H9 (cell line): ENCODE measurements at regions not wholly inside any gene's neighbourhood (a gene's known extent, or its start where the extent isn't known, plus 50 kb on each side); places are given as distances from the start of the nearest gene placed in this dataset.

Experiments
- DNase-seq: peaks from one replicate; pipeline ENCODE4 v3.0.0-alpha.2; 2017
- H2AFZ ChIP-seq: one replicate; pipeline ENCODE4 v1.6.1; 2013; ENCODE audit warnings: mild to moderate bottlenecking, low read length, control low read depth, moderate library complexity
- H2AK5ac ChIP-seq: 2 replicates; pipeline ENCODE4 v1.6.1; 2013; ENCODE audit warnings: low read length, control low read depth, mixed read lengths; ENCODE audit not compliant: insufficient read length
- H2BK120ac ChIP-seq: one replicate; pipeline ENCODE4 v1.6.1; 2013; ENCODE audit warnings: low read depth, mild to moderate bottlenecking, low read length, control low read depth, inconsistent platforms; ENCODE audit not compliant: poor library complexity, severe bottlenecking
- H2BK12ac ChIP-seq: 2 replicates; pipeline ENCODE4 v1.6.1; 2013; ENCODE audit warnings: low read length, control low read depth, mixed read lengths, low read depth; ENCODE audit not compliant: insufficient read length
- H2BK15ac ChIP-seq: 2 replicates; pipeline ENCODE4 v1.6.1; 2013; ENCODE audit warnings: low read depth, low read length, control low read depth
- H2BK20ac ChIP-seq: one replicate; pipeline ENCODE4 v1.6.1; 2013; ENCODE audit warnings: low read depth, mild to moderate bottlenecking, low read length, control low read depth, inconsistent platforms; ENCODE audit not compliant: poor library complexity, severe bottlenecking
- H2BK5ac ChIP-seq: 2 replicates; pipeline ENCODE4 v1.6.1; 2013; ENCODE audit warnings: low read length, control low read depth, mixed read lengths; ENCODE audit not compliant: insufficient read length
- H3K14ac ChIP-seq: 2 replicates; pipeline ENCODE4 v1.6.1; 2013; ENCODE audit warnings: low read length, control low read depth; ENCODE audit not compliant: insufficient read depth
- H3K18ac ChIP-seq: 2 replicates; pipeline ENCODE4 v1.6.1; 2013; ENCODE audit warnings: low read depth, mild to moderate bottlenecking, mixed read lengths, low read length, control low read depth; ENCODE audit not compliant: insufficient read length
- H3K23ac ChIP-seq: 2 replicates; pipeline ENCODE4 v1.6.1; 2013; ENCODE audit warnings: low read length, control low read depth, mixed read lengths, low read depth; ENCODE audit not compliant: insufficient read length
- H3K23me2 ChIP-seq: 2 replicates; pipeline ENCODE4 v1.6.1; 2013; ENCODE audit warnings: low read depth, mild to moderate bottlenecking, mixed read lengths, low read length, control low read depth; ENCODE audit not compliant: insufficient read length, poor library complexity, severe bottlenecking
- H3K27ac ChIP-seq: 2 replicates; pipeline ENCODE4 v1.5.1; 2013; ENCODE audit warnings: low read length, control low read depth, mixed read lengths, low read depth; ENCODE audit not compliant: insufficient read length
- H3K27me3 ChIP-seq: 2 replicates; pipeline ENCODE4 v1.6.1; 2013; ENCODE audit warnings: low read length, control low read depth, inconsistent platforms; ENCODE audit not compliant: insufficient read depth
- H3K4ac ChIP-seq: 2 replicates; pipeline ENCODE4 v1.6.1; 2013; ENCODE audit warnings: low read depth, mild to moderate bottlenecking, control low read depth, inconsistent platforms, low read length, moderate library complexity
- H3K4me1 ChIP-seq: 2 replicates; pipeline ENCODE4 v1.6.1; 2013; ENCODE audit warnings: low read length, control low read depth, inconsistent platforms; ENCODE audit not compliant: insufficient read depth
- H3K4me2 ChIP-seq: 2 replicates; pipeline ENCODE4 v1.6.1; 2013; ENCODE audit warnings: low read length, control low read depth, mixed read lengths; ENCODE audit not compliant: insufficient read length, insufficient read depth
- H3K56ac ChIP-seq: 2 replicates; pipeline ENCODE4 v1.6.1; 2013; ENCODE audit warnings: low read depth, mild to moderate bottlenecking, mixed read lengths, low read length, control low read depth; ENCODE audit not compliant: insufficient read length
- H3K79me1 ChIP-seq: 2 replicates; pipeline ENCODE4 v1.6.1; 2013; ENCODE audit warnings: low read depth, mild to moderate bottlenecking, moderate library complexity, low read length, control low read depth, inconsistent platforms; ENCODE audit not compliant: insufficient read depth, poor library complexity, severe bottlenecking
- H3K79me2 ChIP-seq: 2 replicates; pipeline ENCODE4 v1.6.1; 2013; ENCODE audit warnings: low read length, control low read depth, inconsistent platforms; ENCODE audit not compliant: insufficient read depth
- H3K9ac ChIP-seq: 2 replicates; pipeline ENCODE4 v1.6.1; 2013; ENCODE audit warnings: low read length, control low read depth, mixed read lengths; ENCODE audit not compliant: insufficient read length; ENCODE audit errors: extremely low read depth
- H3K9me3 ChIP-seq: one replicate; pipeline ENCODE4 v1.6.1; 2013; ENCODE audit warnings: low read depth, low read length, inconsistent platforms; ENCODE audit not compliant: control insufficient read depth
- H3T11ph ChIP-seq: one replicate; pipeline ENCODE4 v1.6.1; 2013; ENCODE audit warnings: mild to moderate bottlenecking, low read length, control low read depth, inconsistent platforms
- H4K20me1 ChIP-seq: one replicate; pipeline ENCODE4 v1.6.1; 2013; ENCODE audit not compliant: control insufficient read depth, insufficient read length, insufficient read depth
- H4K5ac ChIP-seq: 2 replicates; pipeline ENCODE4 v1.6.1; 2013; ENCODE audit warnings: low read depth, mild to moderate bottlenecking, mixed read lengths, low read length, control low read depth; ENCODE audit not compliant: insufficient read length
- H4K8ac ChIP-seq: replicated peaks from 2 replicates; pipeline ENCODE4 v1.6.1; 2013; ENCODE audit warnings: low read length, control low read depth, mixed read lengths, low read depth; ENCODE audit not compliant: insufficient read length
- H4K91ac ChIP-seq: 2 replicates; pipeline ENCODE4 v1.6.1; 2013; ENCODE audit warnings: low read depth, mild to moderate bottlenecking, moderate library complexity, mixed read lengths, low read length, control low read depth; ENCODE audit not compliant: insufficient read length
- H3K27ac Mint-ChIP-seq, 3 experiments: 2 replicates in 2 of 3; 3 replicates in 1 of 3; pipeline ENCODE4 v1.8.0; 2020 to 2021; ENCODE audit warnings: mixed read lengths in 3 of 3, mild to moderate bottlenecking in 1 of 3, moderate library complexity in 1 of 3
- H3K27me3 Mint-ChIP-seq: 2 replicates; pipeline ENCODE4 v1.8.0; 2021; ENCODE audit warnings: low read depth, mild to moderate bottlenecking, moderate library complexity, mixed read lengths
- H3K36me3 Mint-ChIP-seq, 3 experiments: 2 replicates in 2 of 3; 3 replicates in 1 of 3; pipeline ENCODE4 v1.8.0; 2020 to 2021; ENCODE audit warnings: low read depth in 3 of 3, mixed read lengths in 3 of 3; ENCODE audit not compliant: insufficient read depth in 1 of 3
- H3K4me1 Mint-ChIP-seq, 2 experiments: 2 replicates each; pipeline ENCODE4 v1.8.0; 2020; ENCODE audit warnings: mixed read lengths in 2 of 2
- H3K4me3 Mint-ChIP-seq, 2 experiments: 2 replicates in 1 of 2; 3 replicates in 1 of 2; pipeline ENCODE4 v1.8.0; 2020 to 2021; ENCODE audit warnings: mild to moderate bottlenecking in 2 of 2, mixed read lengths in 2 of 2, moderate library complexity in 1 of 2
- H3K9me3 Mint-ChIP-seq, 2 experiments: 2 replicates in 1 of 2; 3 replicates in 1 of 2; pipeline ENCODE4 v1.8.0; 2020; ENCODE audit warnings: mild to moderate bottlenecking in 2 of 2, mixed read lengths in 2 of 2, moderate library complexity in 1 of 2
- CTCF ChIP-seq: fragments of 200-600 bp; sonication (generic); conservative IDR thresholded peaks from 3 replicates; pipeline ENCODE4 v1.8.0; 2021; ENCODE audit warnings: antibody characterized with exemption, mild to moderate bottlenecking
- WGBS: extraction: QIAGEN DNeasy Blood & Tissue Kit; methylation state at CpG from one replicate; pipeline ENCODE4 v1.1.7; 2013; ENCODE audit warnings: missing lambda C conversion rate, low lambda C conversion rate, mixed read lengths; ENCODE audit not compliant: insufficient read length; ENCODE audit errors: extremely low coverage; 5-methylcytosine and 5-hydroxymethylcytosine counted together

- Histone ChIP-seq H3K23ac (no peak overlapping the region), H3K27ac (no peak overlapping the region), H3K9ac (no peak overlapping the region), H3T11ph (no peak overlapping the region), H2AFZ (no peak overlapping the region), H3K9me3 (no peaks in the 10 kb centered on the region), H4K20me1 (no peaks in the 10 kb centered on the region), H2BK120ac (no peak overlapping the region), H4K8ac (no peak overlapping the region), H2BK15ac (no peak overlapping the region), H3K23me2 (no peaks in the 10 kb centered on the region), H3K14ac (no peak overlapping the region), H2AK5ac (no peak overlapping the region), H4K91ac (no peak overlapping the region), H3K27me3 (no peaks in the 10 kb centered on the region), H2BK5ac (no peak overlapping the region), H3K4me2 (no peak overlapping the region), H3K79me2 (no peaks in the 10 kb centered on the region), H4K5ac (no peak overlapping the region), H3K56ac (no peak overlapping the region), H3K4ac (no peak overlapping the region), H3K79me1 (no peaks in the 10 kb centered on the region), H3K4me1 (no peaks in the 10 kb centered on the region), H2BK12ac (no peak overlapping the region), H2BK20ac (no peak overlapping the region), H3K18ac (no peak overlapping the region)
- no peak overlapping the region for H3K4me3 Mint-ChIP-seq
- no peaks in the 10 kb centered on the region for H3K27me3 Mint-ChIP-seq
- H3K36me3 Mint-ChIP-seq, result peaks cover 0 to 6% (median 4%) of the 10 kb centered on the region in 3 experiments; a peak in 3 of 7 replicates
- no peaks in the 10 kb centered on the region; a peak in 1 of 5 replicates for H3K9me3 Mint-ChIP-seq
- H3K27ac Mint-ChIP-seq, result no peak overlapping the region
- H3K4me1 Mint-ChIP-seq, result peaks cover 18 to 20% of the 10 kb centered on the region in 2 experiments
- DNase-seq, result no peak
- no CpG with 5 or more reads among the region's 2 CpGs for WGBS
- no peak for TF ChIP-seq CTCF
Observed at GRCh38 chr4:81685104-81685503, 213.4 kb upstream of the RASGEF1B start.
